ENCODE measurements at regions not wholly inside any gene's neighbourhood (a gene's known extent, or its start where the extent isn't known, plus 50 kb on each side); places are given as distances from the start of the nearest gene placed in this dataset.
A peak's percentile ranks its signal among the peaks of the same experiment; 100 is the strongest.

GRCh38 chr12:40597133-40597532 is 95.1 kb upstream of the CNTN1 start:
- intact Hi-C loops (cut with micrococcal nuclease), result no loop called here
- ATAC-seq (no peak), DNase-seq (no peak)

GRCh38 chr12:40598073-40598472 is 94.2 kb upstream of the CNTN1 start:
- intact Hi-C loops (cut with micrococcal nuclease), result no loop called here
- no peak for ATAC-seq

GRCh38 chr12:40602562-40602961 is 89.7 kb upstream of the CNTN1 start:
- ATAC-seq, result no peak
- no peak for DNase-seq
- intact Hi-C loops (cut with micrococcal nuclease), result no loop called here

More at GRCh38 chr12:40598073-40598472, 94.2 kb upstream of the CNTN1 start:
- DNase-seq, result no peak

GRCh38 chr12:40614923-40615322 is 77.3 kb upstream of the CNTN1 start:
- intact Hi-C loops (cut with micrococcal nuclease), result no loop called here
- ATAC-seq (no peak), DNase-seq (no peak)

GRCh38 chr12:40615590-40615989 is 76.6 kb upstream of the CNTN1 start:
- ATAC-seq (no peak), DNase-seq (no peak)
- intact Hi-C loops (cut with micrococcal nuclease), result no loop called here

- intact Hi-C loops (cut with micrococcal nuclease), result no loop called here
- ATAC-seq (no peak), DNase-seq (no peak)
These were observed 75.8 kb upstream of the CNTN1 start for GRCh38 chr12:40616383-40616915.

GRCh38 chr12:40618636-40619035 is 73.6 kb upstream of the CNTN1 start:
- intact Hi-C loops (cut with micrococcal nuclease), result no loop called here
- DNase-seq, result no peak
- ATAC-seq, result no peak

GRCh38 chr12:40620564-40621019 is 71.6 kb upstream of the CNTN1 start:
- intact Hi-C loops (cut with micrococcal nuclease), result loop anchor here (10.0 kb wide), 1 partner anchor 304 kb away; no protein-coding TSS in a partner anchor
- ATAC-seq (no peak), DNase-seq (no peak)

GRCh38 chr12:40622246-40622838 is 69.9 kb upstream of the CNTN1 start:
- intact Hi-C loops (cut with micrococcal nuclease), result loop anchor here (10.0 kb wide), 1 partner anchor 302 kb away; no protein-coding TSS in a partner anchor
- ATAC-seq (no peak), DNase-seq (peak; percentile 43)

- DNase-seq (no peak), ATAC-seq (no peak)
- intact Hi-C loops (cut with micrococcal nuclease), result no loop called here
These were observed 60.1 kb upstream of the CNTN1 start for GRCh38 chr12:40632171-40632570.

GRCh38 chr12:40632933-40633332 is 59.3 kb upstream of the CNTN1 start:
- intact Hi-C loops (cut with micrococcal nuclease), result no loop called here
- DNase-seq (no peak), ATAC-seq (no peak)

- ATAC-seq, result no peak
- intact Hi-C loops (cut with micrococcal nuclease), result no loop called here
- DNase-seq, result no peak
These were observed 57.6 kb upstream of the CNTN1 start for GRCh38 chr12:40634517-40635131.

GRCh38 chr12:40635141-40635731 is 57.0 kb upstream of the CNTN1 start:
- ATAC-seq (no peak), DNase-seq (no peak)
- intact Hi-C loops (cut with micrococcal nuclease), result no loop called here
